Neural progenitor cell (in vitro differentiated cells): ENCODE measurements at regions not wholly inside any gene's neighbourhood (a gene's known extent, or its start where the extent isn't known, plus 50 kb on each side); places are given as distances from the start of the nearest gene placed in this dataset.

Source experiments
- DNase-seq: peaks from one replicate; pipeline ENCODE4 v3.0.0-alpha.2; 2016; ENCODE audit warnings: low spot score
- H2AFZ ChIP-seq: fragments of 200-600 bp; sonication (generic); replicated peaks from 2 replicates; pipeline ENCODE4 v1.6.1; 2016; ENCODE audit warnings: antibody characterized with exemption
- H3F3A ChIP-seq: fragments of 200-600 bp; sonication (generic); 2 replicates; pipeline ENCODE4 v1.6.1; 2016; ENCODE audit warnings: antibody characterized with exemption, low read depth
- H3K27ac ChIP-seq: fragments of 200-600 bp; sonication (generic); 2 replicates; pipeline ENCODE4 v1.5.1; 2016; ENCODE audit warnings: mild to moderate bottlenecking
- H3K27me3 ChIP-seq: fragments of 200-600 bp; sonication (generic); 2 replicates; pipeline ENCODE4 v1.6.1; 2016; ENCODE audit warnings: mild to moderate bottlenecking, moderate library complexity
- H3K36me3 ChIP-seq: fragments of 200-600 bp; sonication (generic); 2 replicates; pipeline ENCODE4 v1.5.1; 2016
- H3K4me1 ChIP-seq: fragments of 200-600 bp; sonication (generic); 2 replicates; pipeline ENCODE4 v1.6.1; 2016; ENCODE audit warnings: mixed run types
- H3K4me2 ChIP-seq: fragments of 200-600 bp; sonication (generic); 2 replicates; pipeline ENCODE4 v1.6.1; 2016
- H3K4me3 ChIP-seq: fragments of 200-600 bp; sonication (generic); 2 replicates; pipeline ENCODE4 v1.5.1; 2016
- H3K79me2 ChIP-seq: fragments of 200-600 bp; sonication (generic); 2 replicates; pipeline ENCODE4 v1.6.1; 2016; ENCODE audit warnings: low read depth
- H3K9ac ChIP-seq: fragments of 200-600 bp; sonication (generic); 2 replicates; pipeline ENCODE4 v1.6.1; 2016
- H3K9me3 ChIP-seq: fragments of 200-600 bp; sonication (generic); 2 replicates; pipeline ENCODE4 v1.5.1; 2016; ENCODE audit warnings: low read depth
- H4K20me1 ChIP-seq: fragments of 200-600 bp; sonication (generic); 2 replicates; pipeline ENCODE4 v1.6.1; 2016; ENCODE audit warnings: low read depth
- H3K27ac Mint-ChIP-seq: 3 replicates; pipeline ENCODE4 v1.8.0; 2021; ENCODE audit warnings: mixed read lengths
- H3K27me3 Mint-ChIP-seq: 2 replicates; pipeline ENCODE4 v1.8.0; 2022; ENCODE audit warnings: low read depth, mild to moderate bottlenecking, inconsistent platforms, moderate library complexity, mixed read lengths; ENCODE audit not compliant: insufficient read depth
- H3K36me3 Mint-ChIP-seq: 3 replicates; pipeline ENCODE4 v1.8.0; 2021; ENCODE audit warnings: mixed read lengths
- H3K4me1 Mint-ChIP-seq: 3 replicates; pipeline ENCODE4 v1.8.0; 2021; ENCODE audit warnings: mixed read lengths
- H3K4me3 Mint-ChIP-seq: 3 replicates; pipeline ENCODE4 v1.8.0; 2021; ENCODE audit warnings: mild to moderate bottlenecking, moderate library complexity, mixed read lengths
- H3K9me3 Mint-ChIP-seq: 3 replicates; pipeline ENCODE4 v1.8.0; 2020; ENCODE audit warnings: mixed read lengths
- EZH2 ChIP-seq: fragments of 200-600 bp; sonication (generic); IDR thresholded peaks from 2 replicates; pipeline ENCODE4 v1.6.1; 2017; ENCODE audit warnings: antibody characterized with exemption, mild to moderate bottlenecking, moderate library complexity
- EZH2phosphoT487 ChIP-seq: fragments of 200-600 bp; sonication (generic); IDR thresholded peaks from 2 replicates; pipeline ENCODE4 v1.6.1; 2017; ENCODE audit warnings: antibody characterized with exemption
- TF ChIP-seq, protein P1 (sequence below): fragments of 200-600 bp; sonication (generic); IDR thresholded peaks from 2 replicates; pipeline ENCODE4 v1.5.1; 2017; ENCODE audit warnings: antibody characterized with exemption, mild to moderate bottlenecking

- no peak overlapping the region for H2AFZ ChIP-seq
- peaks cover 33% of the 10 kb centered on the region for H3K9me3 Mint-ChIP-seq
- H3K4me3 Mint-ChIP-seq = no peak overlapping the region
- H3F3A ChIP-seq = peaks cover 15% of the 10 kb centered on the region
- H3K36me3 ChIP-seq = no peaks in the 10 kb centered on the region
- H3K36me3 Mint-ChIP-seq = no peaks in the 10 kb centered on the region
- H3K27me3 Mint-ChIP-seq = peaks cover 2% of the 10 kb centered on the region
- TF ChIP-seq, protein P1, sequence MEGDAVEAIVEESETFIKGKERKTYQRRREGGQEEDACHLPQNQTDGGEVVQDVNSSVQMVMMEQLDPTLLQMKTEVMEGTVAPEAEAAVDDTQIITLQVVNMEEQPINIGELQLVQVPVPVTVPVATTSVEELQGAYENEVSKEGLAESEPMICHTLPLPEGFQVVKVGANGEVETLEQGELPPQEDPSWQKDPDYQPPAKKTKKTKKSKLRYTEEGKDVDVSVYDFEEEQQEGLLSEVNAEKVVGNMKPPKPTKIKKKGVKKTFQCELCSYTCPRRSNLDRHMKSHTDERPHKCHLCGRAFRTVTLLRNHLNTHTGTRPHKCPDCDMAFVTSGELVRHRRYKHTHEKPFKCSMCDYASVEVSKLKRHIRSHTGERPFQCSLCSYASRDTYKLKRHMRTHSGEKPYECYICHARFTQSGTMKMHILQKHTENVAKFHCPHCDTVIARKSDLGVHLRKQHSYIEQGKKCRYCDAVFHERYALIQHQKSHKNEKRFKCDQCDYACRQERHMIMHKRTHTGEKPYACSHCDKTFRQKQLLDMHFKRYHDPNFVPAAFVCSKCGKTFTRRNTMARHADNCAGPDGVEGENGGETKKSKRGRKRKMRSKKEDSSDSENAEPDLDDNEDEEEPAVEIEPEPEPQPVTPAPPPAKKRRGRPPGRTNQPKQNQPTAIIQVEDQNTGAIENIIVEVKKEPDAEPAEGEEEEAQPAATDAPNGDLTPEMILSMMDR = no peak
- TF ChIP-seq EZH2 (no peak), EZH2phosphoT487 (no peak)
- no peaks in the 10 kb centered on the region for H3K4me1 Mint-ChIP-seq
- no peak overlapping the region for H3K27ac Mint-ChIP-seq
- H4K20me1 ChIP-seq = no peaks in the 10 kb centered on the region
- no peak overlapping the region for H3K9ac ChIP-seq
- no peak overlapping the region for H3K4me3 ChIP-seq
- H3K27me3 ChIP-seq = no peaks in the 10 kb centered on the region
- DNase-seq = no peak
- H3K79me2 ChIP-seq = no peaks in the 10 kb centered on the region
- no peak overlapping the region for H3K27ac ChIP-seq
- H3K9me3 ChIP-seq = no peaks in the 10 kb centered on the region
- peaks cover 5% of the 10 kb centered on the region for H3K4me1 ChIP-seq
- peak overlapping the region; percentile 2 for H3K4me2 ChIP-seq
Measured at GRCh38 chr10:130396044-130396443, 259.9 kb downstream of the GLRX3 start.

DNA sequence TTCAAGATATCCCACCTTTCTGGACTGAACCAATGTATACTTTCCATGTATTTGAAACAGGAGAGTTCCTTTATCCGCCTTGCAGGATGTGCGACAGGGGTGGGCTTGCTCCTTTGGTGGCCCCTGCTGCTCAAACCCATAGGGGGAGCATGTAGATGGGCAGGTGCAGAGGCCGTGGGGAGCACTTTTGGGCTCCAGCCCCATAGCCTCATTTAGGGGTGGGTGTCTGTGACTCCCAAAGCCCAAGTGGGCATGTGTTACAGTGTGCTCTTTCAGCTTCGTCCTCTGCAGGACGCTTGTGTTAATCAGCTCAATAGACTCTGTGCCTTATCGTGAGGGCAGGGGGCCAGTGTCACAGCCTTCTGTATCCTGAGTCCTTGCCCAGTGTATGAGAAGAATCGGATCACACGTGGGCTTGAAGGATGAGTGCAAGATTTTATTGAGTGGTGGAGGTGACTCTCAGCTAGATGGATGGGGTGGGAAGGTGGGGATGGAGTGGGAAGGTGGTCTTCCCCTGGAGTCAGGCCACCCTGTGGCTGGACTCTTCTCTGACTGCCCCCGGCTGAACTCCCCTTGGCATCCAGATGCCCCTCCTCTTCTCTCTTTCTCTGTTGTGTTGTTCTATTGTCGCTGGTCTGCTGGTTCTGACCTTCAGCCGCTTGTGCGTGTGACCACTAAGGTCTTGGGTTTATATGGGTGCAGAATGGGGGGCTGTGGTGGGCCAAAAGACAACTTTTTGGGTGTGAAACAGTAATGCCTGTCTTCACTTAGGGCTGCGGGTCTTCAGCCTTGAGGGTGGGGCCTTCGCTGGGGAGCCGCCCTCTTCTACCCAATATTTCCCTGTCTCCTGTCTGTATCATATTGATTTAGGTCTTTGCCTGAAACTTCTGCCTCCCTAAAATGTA, 262.2 kb downstream of the GLRX3 start:
- H3K27ac ChIP-seq = no peak overlapping the region
- peaks cover 15% of the 10 kb centered on the region for H3F3A ChIP-seq
- H3K4me3 Mint-ChIP-seq = no peak overlapping the region
- H3K9ac ChIP-seq = no peak overlapping the region
- peaks cover 24% of the 10 kb centered on the region for H3K9me3 Mint-ChIP-seq
- H3K4me1 Mint-ChIP-seq = no peaks in the 10 kb centered on the region
- DNase-seq = no peak
- no peak overlapping the region for H3K4me3 ChIP-seq
- no peaks in the 10 kb centered on the region for H4K20me1 ChIP-seq
- no peaks in the 10 kb centered on the region for H3K27me3 ChIP-seq
- H3K79me2 ChIP-seq = no peaks in the 10 kb centered on the region
- no peaks in the 10 kb centered on the region for H3K36me3 ChIP-seq
- H3K27me3 Mint-ChIP-seq = peaks cover 6% of the 10 kb centered on the region
- no peaks in the 10 kb centered on the region for H3K9me3 ChIP-seq
- H2AFZ ChIP-seq = no peak overlapping the region
- H3K36me3 Mint-ChIP-seq = no peaks in the 10 kb centered on the region
- no peak for TF ChIP-seq EZH2phosphoT487
- TF ChIP-seq, protein P1 = no peak
- TF ChIP-seq EZH2 = no peak
- peaks cover 5% of the 10 kb centered on the region for H3K4me1 ChIP-seq
- no peak overlapping the region for H3K27ac Mint-ChIP-seq
- no peak overlapping the region for H3K4me2 ChIP-seq

GRCh38 chr10:130399425-130399950, 263.3 kb downstream of the GLRX3 start:
- Mint-ChIP-seq H3K27ac (no peak overlapping the region), H3K4me1 (peaks cover 4% of the 10 kb centered on the region), H3K27me3 (peaks cover 6% of the 10 kb centered on the region), H3K36me3 (no peaks in the 10 kb centered on the region), H3K4me3 (no peak overlapping the region), H3K9me3 (peaks cover 19% of the 10 kb centered on the region)
- Histone ChIP-seq H3K4me2 (no peak overlapping the region), H3K27me3 (no peaks in the 10 kb centered on the region), H3F3A (peaks cover 16% of the 10 kb centered on the region), H2AFZ (no peak overlapping the region), H3K79me2 (no peaks in the 10 kb centered on the region), H3K9ac (no peak overlapping the region), H3K9me3 (no peaks in the 10 kb centered on the region), H3K4me1 (peaks cover 6% of the 10 kb centered on the region), H3K27ac (no peak overlapping the region), H3K4me3 (no peak overlapping the region), H4K20me1 (no peaks in the 10 kb centered on the region), H3K36me3 (no peaks in the 10 kb centered on the region)
- no peak for DNase-seq
- TF ChIP-seq EZH2phosphoT487 = no peak
- TF ChIP-seq EZH2 = no peak

GRCh38 chr10:130400890-130401289, 264.7 kb downstream of the GLRX3 start:
- DNase-seq = no peak
- H4K20me1 ChIP-seq = no peaks in the 10 kb centered on the region
- TF ChIP-seq EZH2phosphoT487 (no peak), EZH2 (no peak)
- TF ChIP-seq, protein P1 = no peak
- H3K79me2 ChIP-seq = no peaks in the 10 kb centered on the region
- no peaks in the 10 kb centered on the region for H3K36me3 ChIP-seq
- peak overlapping the region; percentile 11 for H3K4me2 ChIP-seq
- Mint-ChIP-seq H3K4me3 (no peak overlapping the region), H3K36me3 (no peaks in the 10 kb centered on the region), H3K27me3 (peaks cover 6% of the 10 kb centered on the region), H3K4me1 (peaks cover 6% of the 10 kb centered on the region), H3K27ac (no peak overlapping the region), H3K9me3 (peaks cover 16% of the 10 kb centered on the region)
- H3K4me3 ChIP-seq = no peak overlapping the region
- peaks cover 11% of the 10 kb centered on the region for H3F3A ChIP-seq
- H3K27ac ChIP-seq = no peak overlapping the region
- no peaks in the 10 kb centered on the region for H3K27me3 ChIP-seq
- H3K9me3 ChIP-seq = no peaks in the 10 kb centered on the region
- H3K9ac ChIP-seq = no peak overlapping the region
- peaks cover 10% of the 10 kb centered on the region for H3K4me1 ChIP-seq
- H2AFZ ChIP-seq = peak overlapping the region; percentile 63
